CD4-positive, alpha-beta T cell treated with Interleukin-10 for 1 hour (primary cell): ENCODE measurements at regions not wholly inside any gene's neighbourhood (a gene's known extent, or its start where the extent isn't known, plus 50 kb on each side); places are given as distances from the start of the nearest gene placed in this dataset.

Experiments
- DNase-seq: peaks from one replicate; pipeline ENCODE4 v3.0.0-alpha.2; 2020

- DNase-seq = no peak
These were observed 170.8 kb upstream of the SAMSN1 start for GRCh38 chr21:14716761-14717396.

- no peak for DNase-seq
These were observed 167.0 kb upstream of the SAMSN1 start for GRCh38 chr21:14713109-14713508.

GRCh38 chr21:14712121-14712715 lies 166.1 kb upstream of the SAMSN1 start:
- DNase-seq = no peak

GRCh38 chr21:14711287-14711686 lies 165.2 kb upstream of the SAMSN1 start:
- DNase-seq = no peak

- no peak for DNase-seq
These were observed 161.5 kb upstream of the SAMSN1 start for GRCh38 chr21:14707511-14708020.

- no peak for DNase-seq
These were observed 160.8 kb upstream of the SAMSN1 start for GRCh38 chr21:14706712-14707510.

- no peak for DNase-seq
These were observed 153.6 kb upstream of the SAMSN1 start for GRCh38 chr21:14699433-14700407.

GRCh38 chr21:14697769-14698168 lies 151.7 kb upstream of the SAMSN1 start:
- DNase-seq = no peak

GRCh38 chr21:14694817-14695216 lies 148.7 kb upstream of the SAMSN1 start:
- DNase-seq = no peak

- DNase-seq = no peak
These were observed 147.9 kb upstream of the SAMSN1 start for GRCh38 chr21:14693997-14694396.

GRCh38 chr21:14691914-14692313 lies 145.8 kb upstream of the SAMSN1 start:
- no peak for DNase-seq

GRCh38 chr21:14690886-14691285 lies 144.8 kb upstream of the SAMSN1 start:
- DNase-seq = no peak

GRCh38 chr21:14688936-14689335 lies 142.8 kb upstream of the SAMSN1 start:
- DNase-seq = no peak

- no peak for DNase-seq
These were observed 142.3 kb upstream of the SAMSN1 start for GRCh38 chr21:14688412-14688811.

- no peak for DNase-seq
These were observed 141.1 kb upstream of the SAMSN1 start for GRCh38 chr21:14687268-14687625.

GRCh38 chr21:14686466-14687267 lies 140.6 kb upstream of the SAMSN1 start:
- peak; percentile 28 for DNase-seq

- DNase-seq = no peak
These were observed 139.5 kb upstream of the SAMSN1 start for GRCh38 chr21:14685568-14685967.

GRCh38 chr21:14684071-14684470 lies 138.0 kb upstream of the SAMSN1 start:
- DNase-seq = no peak

GRCh38 chr21:14683063-14683462 lies 136.9 kb upstream of the SAMSN1 start:
- no peak for DNase-seq

- DNase-seq = no peak
These were observed 133.0 kb upstream of the SAMSN1 start for GRCh38 chr21:14678973-14679574.

- DNase-seq = no peak
These were observed 131.6 kb upstream of the SAMSN1 start for GRCh38 chr21:14677639-14678179.
